Hepatocyte (in vitro differentiated cells): ENCODE measurements at regions not wholly inside any gene's neighbourhood (a gene's known extent, or its start where the extent isn't known, plus 50 kb on each side); places are given as distances from the start of the nearest gene placed in this dataset.

Experiments used
- CTCF ChIP-seq: fragments of 200-600 bp; sonication (generic); IDR thresholded peaks from 2 replicates; pipeline ENCODE4 v1.5.1; 2016; ENCODE audit warnings: antibody characterized with exemption, mild to moderate bottlenecking; ENCODE audit not compliant: poor library complexity
- EZH2 ChIP-seq: fragments of 200-600 bp; sonication (generic); IDR thresholded peaks from 2 replicates; pipeline ENCODE4 v1.6.1; 2016; ENCODE audit warnings: antibody characterized with exemption, mild to moderate bottlenecking, borderline replicate concordance
- EZH2phosphoT487 ChIP-seq: fragments of 200-600 bp; sonication (generic); IDR thresholded peaks from one replicate; pipeline ENCODE4 v1.6.1; 2018; ENCODE audit warnings: antibody characterized with exemption, mild to moderate bottlenecking, low read depth, moderate library complexity; ENCODE audit not compliant: unreplicated experiment, severe bottlenecking

- no peak for TF ChIP-seq CTCF
- no peak for TF ChIP-seq EZH2phosphoT487
- TF ChIP-seq EZH2 = no peak
Observed at GRCh38 chr10:23528419-23528818, 89.5 kb downstream of the OTUD1 start.
